B cell (primary cell): ENCODE measurements at regions not wholly inside any gene's neighbourhood (a gene's known extent, or its start where the extent isn't known, plus 50 kb on each side); places are given as distances from the start of the nearest gene placed in this dataset.

Experiments
- ATAC-seq: fragments of 200-7000 bp; cut with Tn5 transposase; one replicate; pipeline ENCODE4 v1.10.0; 2021; ENCODE audit warnings: low read depth, mild to moderate bottlenecking, moderate number of reproducible peaks, moderate library complexity
- CTCF ChIA-PET: fragments of 350-600 bp; sonication (Branson Sonifier 250); formaldehyde crosslinking; loops from one replicate; lab custom pipeline; 2021; ENCODE audit warnings: antibody characterized with exemption, inconsistent platforms; lab: Charles Lee
- POLR2A ChIA-PET: fragments of 350-600 bp; sonication (Branson Sonifier 250); formaldehyde crosslinking; loops from one replicate; lab custom pipeline; 2021; ENCODE audit warnings: antibody characterized with exemption; lab: Charles Lee
- DNase-seq: peaks from one replicate; pipeline ENCODE4 v3.0.0; 2013
- H2AFZ ChIP-seq: 2 replicates; pipeline ENCODE4 v1.6.1; 2012; ENCODE audit warnings: mild to moderate bottlenecking, low read depth, low read length; ENCODE audit not compliant: insufficient read depth, poor library complexity, severe bottlenecking
- H3K27ac ChIP-seq, 2 donors: 1 replicate in 1 of 2; 2 replicates in 1 of 2; pipeline ENCODE4 v1.5.1; 2012 to 2013; ENCODE audit warnings: low read length in 2 of 2, mild to moderate bottlenecking in 2 of 2, moderate library complexity in 1 of 2
- H3K27me3 ChIP-seq, 4 experiments: fragments of 200-600 bp in 1 of 4; sonication (generic) in 1 of 4; replicated peaks in 1 of 4; 1 replicate in 2 of 4; 2 replicates in 2 of 4; pipeline versions ENCODE4 v1.6.1 to v1.7.0; 2013 to 2016; ENCODE audit warnings: low read length in 3 of 4, mild to moderate bottlenecking in 2 of 4, mixed read lengths in 1 of 4, moderate library complexity in 1 of 4; ENCODE audit not compliant: insufficient read depth in 4 of 4, control insufficient read depth in 3 of 4; ENCODE audit errors: control extremely low read depth in 1 of 4
- H3K36me3 ChIP-seq, 2 experiments: replicated peaks in 1 of 2; 1 replicate in 1 of 2; 2 replicates in 1 of 2; pipeline versions ENCODE4 v1.6.1 to v1.7.1; 2013; ENCODE audit warnings: low read length in 1 of 2; ENCODE audit not compliant: insufficient read depth in 2 of 2, control insufficient read depth in 1 of 2; ENCODE audit errors: control extremely low read depth in 1 of 2, extremely low read depth in 1 of 2
- H3K4me1 ChIP-seq, 2 donors: fragments of 200-600 bp in 1 of 2; sonication (generic) in 1 of 2; 1 replicate in 1 of 2; 2 replicates in 1 of 2; pipeline versions ENCODE4 v1.5.1 to v1.6.1; 2013 to 2017; ENCODE audit warnings: low read length in 2 of 2; ENCODE audit not compliant: control insufficient read depth in 2 of 2, insufficient read depth in 2 of 2
- H3K4me2 ChIP-seq: replicated peaks from 2 replicates; pipeline ENCODE3; 2012; ENCODE audit warnings: mild to moderate bottlenecking, low read depth, low read length; ENCODE audit not compliant: poor library complexity, severe bottlenecking
- H3K4me3 ChIP-seq, 5 experiments: fragments of 200-600 bp in 1 of 5; sonication (generic) in 1 of 5; 1 replicate in 3 of 5; 2 replicates in 2 of 5; pipeline versions ENCODE4 v1.5.1 to v1.7.0; 2011 to 2016; ENCODE audit warnings: low read length in 4 of 5, mild to moderate bottlenecking in 4 of 5, low read depth in 2 of 5, control low read depth in 1 of 5, moderate library complexity in 1 of 5; ENCODE audit not compliant: insufficient read depth in 1 of 5; ENCODE audit errors: control extremely low read depth in 1 of 5, extremely low read depth in 1 of 5
- H3K79me2 ChIP-seq: fragments of 200-600 bp; sonication (generic); one replicate; pipeline ENCODE4 v1.6.0; 2016; ENCODE audit warnings: low read length; ENCODE audit not compliant: control insufficient read depth, insufficient read depth
- H3K9ac ChIP-seq: fragments of 200-600 bp; sonication (generic); 2 replicates; pipeline ENCODE4 v1.6.1; 2017; ENCODE audit warnings: mild to moderate bottlenecking, low read length, moderate library complexity
- H3K9me3 ChIP-seq, 3 donors: one replicate each; pipeline versions ENCODE4 v1.6.1 to v1.7.1; 2013; ENCODE audit warnings: low read length in 2 of 3; ENCODE audit not compliant: control insufficient read depth in 2 of 3, insufficient read depth in 1 of 3; ENCODE audit errors: control extremely low read depth in 1 of 3
- H4K20me1 ChIP-seq: 2 replicates; pipeline ENCODE4 v1.6.0; 2012; ENCODE audit warnings: mild to moderate bottlenecking, low read length; ENCODE audit not compliant: insufficient read depth, control insufficient read depth, poor library complexity, severe bottlenecking
- H3K27ac Mint-ChIP-seq: one replicate; pipeline ENCODE4 v1.8.0; 2021; ENCODE audit warnings: mixed read lengths
- H3K27me3 Mint-ChIP-seq: one replicate; pipeline ENCODE4 v1.8.0; 2021; ENCODE audit warnings: mixed read lengths
- H3K4me1 Mint-ChIP-seq: one replicate; pipeline ENCODE4 v1.8.0; 2021; ENCODE audit warnings: mixed read lengths
- H3K4me3 Mint-ChIP-seq: one replicate; pipeline ENCODE4 v1.8.0; 2021; ENCODE audit warnings: mixed read lengths
- H3K9me3 Mint-ChIP-seq: one replicate; pipeline ENCODE4 v1.8.0; 2022; ENCODE audit warnings: mixed read lengths; ENCODE audit not compliant: insufficient read depth
- CTCF ChIP-seq: fragments of 200-600 bp; IDR thresholded peaks from one replicate; pipeline ENCODE4 v1.8.0; 2022; ENCODE audit warnings: antibody characterized with exemption, mild to moderate bottlenecking
- EZH2 ChIP-seq: IDR thresholded peaks from 2 replicates; pipeline ENCODE4 v1.6.1; 2012; ENCODE audit warnings: borderline replicate concordance, low read depth, mild to moderate bottlenecking, moderate library complexity, low read length; ENCODE audit not compliant: insufficient read depth, poor library complexity, severe bottlenecking
- WGBS: methylation state at CpG from one replicate; pipeline ENCODE4 v1.1.5; 2013; ENCODE audit warnings: missing lambda C conversion rate; ENCODE audit not compliant: insufficient coverage; 5-methylcytosine and 5-hydroxymethylcytosine counted together
- intact Hi-C: fragments of 100-400 bp; cut with micrococcal nuclease; formaldehyde crosslinking; loops from one replicate; pipeline ENCODE4 v1.10.0; 2022

DNA sequence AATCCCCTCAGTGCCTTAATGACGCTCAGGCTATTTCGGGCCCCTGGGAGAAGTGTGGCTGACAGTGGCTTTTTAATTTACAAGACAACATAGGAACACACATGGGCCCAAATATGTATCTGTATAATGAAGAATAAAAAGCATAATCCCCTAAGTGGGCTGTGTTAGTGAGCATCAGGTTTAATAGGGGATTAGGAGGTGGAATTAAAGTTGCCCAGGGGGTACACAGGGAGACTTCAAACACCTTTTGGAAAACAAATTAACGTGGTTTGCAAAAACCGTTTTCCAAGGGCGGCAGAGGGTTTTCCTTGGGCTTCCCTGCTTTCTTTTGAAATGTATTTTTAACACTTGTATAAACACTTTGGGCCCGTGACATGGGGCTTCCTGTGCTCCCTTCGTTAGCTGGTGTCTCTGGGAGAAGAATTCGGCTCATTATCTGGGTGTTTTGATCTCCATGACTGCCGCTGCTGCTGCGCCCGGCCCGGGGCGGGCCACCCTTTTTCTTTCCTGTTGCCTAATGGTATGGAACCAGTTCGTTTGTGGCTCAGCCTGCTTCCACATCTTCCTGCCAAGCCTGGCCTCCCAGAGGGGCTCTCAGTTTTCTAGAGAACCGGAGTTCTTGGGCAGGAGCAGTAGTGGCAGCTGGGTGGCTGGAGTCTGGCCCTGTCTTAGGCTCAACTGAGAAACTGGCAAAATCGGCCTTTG lies 173.0 kb downstream of the MACROH2A1 start:
- H3K27me3 ChIP-seq: peaks cover 0 to 4% (median 0%) of the 10 kb centered on the region in 4 experiments
- H3K9me3 ChIP-seq: no peaks in the 10 kb centered on the region
- H3K36me3 ChIP-seq: no peaks in the 10 kb centered on the region
- H4K20me1 ChIP-seq: no peaks in the 10 kb centered on the region
- H2AFZ ChIP-seq: no peak overlapping the region
- ATAC-seq: no peak
- ChIA-PET POLR2A (no interaction called here), CTCF (no interaction called here)
- Mint-ChIP-seq H3K9me3 (no peaks in the 10 kb centered on the region), H3K4me3 (no peak overlapping the region), H3K27ac (no peak overlapping the region), H3K4me1 (no peaks in the 10 kb centered on the region), H3K27me3 (peaks cover 24% of the 10 kb centered on the region)
- H3K4me3 ChIP-seq: no peak overlapping the region
- no peak for TF ChIP-seq EZH2
- TF ChIP-seq CTCF: no peak
- no peak overlapping the region for H3K27ac ChIP-seq
- WGBS: 33% methylated on average over 10 of the region's 16 CpGs
- intact Hi-C loops: no loop called here
- H3K79me2 ChIP-seq: no peaks in the 10 kb centered on the region
- H3K9ac ChIP-seq: no peak overlapping the region
- no peak overlapping the region for H3K4me2 ChIP-seq
- no peaks in the 10 kb centered on the region for H3K4me1 ChIP-seq
- DNase-seq: no peak

GRCh38 chr5:135223891-135224625 lies 175.0 kb downstream of the MACROH2A1 start:
- POLR2A ChIA-PET: no interaction called here
- H3K27ac ChIP-seq: no peak overlapping the region
- Mint-ChIP-seq H3K9me3 (no peaks in the 10 kb centered on the region), H3K27me3 (peaks cover 24% of the 10 kb centered on the region), H3K4me3 (no peak overlapping the region), H3K27ac (no peak overlapping the region), H3K4me1 (no peaks in the 10 kb centered on the region)
- no peaks in the 10 kb centered on the region for H3K9me3 ChIP-seq
- H3K4me3 ChIP-seq: no peak overlapping the region
- CTCF ChIA-PET: no interaction called here
- H3K9ac ChIP-seq: no peak overlapping the region
- intact Hi-C loops: no loop called here
- H3K36me3 ChIP-seq: no peaks in the 10 kb centered on the region
- no peaks in the 10 kb centered on the region for H3K4me1 ChIP-seq
- 64% methylated on average over 4 of the region's 5 CpGs for WGBS
- TF ChIP-seq EZH2: no peak
- no peak for TF ChIP-seq CTCF
- H2AFZ ChIP-seq: no peak overlapping the region
- peaks cover 0 to 4% (median 0%) of the 10 kb centered on the region in 4 experiments for H3K27me3 ChIP-seq
- ATAC-seq (no peak), DNase-seq (no peak)
- no peaks in the 10 kb centered on the region for H3K79me2 ChIP-seq
- no peaks in the 10 kb centered on the region for H4K20me1 ChIP-seq
- no peak overlapping the region for H3K4me2 ChIP-seq
